ENCODE measurements at regions not wholly inside any gene's neighbourhood (a gene's known extent, or its start where the extent isn't known, plus 50 kb on each side); places are given as distances from the start of the nearest gene placed in this dataset.
"Not testable (repeated sequence)": the region's sequence is repeated elsewhere in the genome, so short reads cannot be mapped to it uniquely, and the experiment has no call there.

- ATAC-seq; H2AFZ ChIP-seq; H3K4me1 ChIP-seq (ENCODE audit: insufficient read depth); H3K4me3 ChIP-seq; H3K27me3 Mint-ChIP-seq (ENCODE audit: insufficient read depth, low read depth, poor library complexity); H3K36me3 ChIP-seq (ENCODE audit: insufficient read depth); H3K79me2 ChIP-seq (replicated peaks; ENCODE audit: insufficient read depth); H3K9me2 ChIP-seq (ENCODE audit: insufficient read depth); H3K27me3 ChIP-seq (ENCODE audit: insufficient read depth); H3K4me1 Mint-ChIP-seq; H3K4me2 ChIP-seq; H3K27ac Mint-ChIP-seq; H4K20me1 ChIP-seq (replicated peaks; ENCODE audit: insufficient read depth); H3K4me3 Mint-ChIP-seq; H3K27ac ChIP-seq (ENCODE audit: low read depth); H3F3A ChIP-seq (replicated peaks; ENCODE audit: low read depth): not testable (repeated sequence)
- H3K36me3 Mint-ChIP-seq (ENCODE audit: low read depth): peaks cover 14% of the 10 kb centered on the region; the same call in 2 of the 3 replicates
- H3K9me3 Mint-ChIP-seq: peaks cover 77% of the 10 kb centered on the region
- peak; percentile 26 for DNase-seq (ENCODE audit: low spot score)
- TF ChIP-seq, protein P1, sequence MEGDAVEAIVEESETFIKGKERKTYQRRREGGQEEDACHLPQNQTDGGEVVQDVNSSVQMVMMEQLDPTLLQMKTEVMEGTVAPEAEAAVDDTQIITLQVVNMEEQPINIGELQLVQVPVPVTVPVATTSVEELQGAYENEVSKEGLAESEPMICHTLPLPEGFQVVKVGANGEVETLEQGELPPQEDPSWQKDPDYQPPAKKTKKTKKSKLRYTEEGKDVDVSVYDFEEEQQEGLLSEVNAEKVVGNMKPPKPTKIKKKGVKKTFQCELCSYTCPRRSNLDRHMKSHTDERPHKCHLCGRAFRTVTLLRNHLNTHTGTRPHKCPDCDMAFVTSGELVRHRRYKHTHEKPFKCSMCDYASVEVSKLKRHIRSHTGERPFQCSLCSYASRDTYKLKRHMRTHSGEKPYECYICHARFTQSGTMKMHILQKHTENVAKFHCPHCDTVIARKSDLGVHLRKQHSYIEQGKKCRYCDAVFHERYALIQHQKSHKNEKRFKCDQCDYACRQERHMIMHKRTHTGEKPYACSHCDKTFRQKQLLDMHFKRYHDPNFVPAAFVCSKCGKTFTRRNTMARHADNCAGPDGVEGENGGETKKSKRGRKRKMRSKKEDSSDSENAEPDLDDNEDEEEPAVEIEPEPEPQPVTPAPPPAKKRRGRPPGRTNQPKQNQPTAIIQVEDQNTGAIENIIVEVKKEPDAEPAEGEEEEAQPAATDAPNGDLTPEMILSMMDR (conservative IDR thresholded peaks at IDR 0.05; ENCODE audit: low read depth in 2 of 2): peak in 1 of 2 experiments; percentile 35; a peak in 3 of 4 replicates
These were observed 271.8 kb downstream of the ZNF37A start for GRCh38 chr10:38365917-38366316.

DNA sequence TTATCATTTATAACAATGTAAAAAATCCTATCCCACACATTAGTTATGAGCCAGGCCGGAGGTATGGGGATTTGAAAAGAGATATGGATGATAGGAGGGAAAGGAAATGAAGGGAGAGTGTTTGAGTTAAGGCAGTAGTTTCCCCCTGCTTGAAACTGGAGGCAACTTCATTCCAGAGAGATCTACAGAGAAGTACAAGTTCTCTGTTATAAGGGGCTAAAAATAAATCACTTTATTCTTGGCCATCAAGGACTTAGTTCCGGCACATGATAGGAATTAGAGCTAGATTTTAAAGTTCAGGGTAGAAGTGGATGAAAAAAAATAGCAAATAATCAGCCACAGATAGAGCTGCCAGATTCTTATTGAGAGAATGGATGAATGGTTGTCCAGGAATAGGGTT, 289.7 kb downstream of the ZNF37A start:
- not testable (repeated sequence) for H3K9me2 ChIP-seq (ENCODE audit: insufficient read depth); H3K4me2 ChIP-seq; H3K27me3 Mint-ChIP-seq (ENCODE audit: insufficient read depth, low read depth, poor library complexity); ATAC-seq; H3K27me3 ChIP-seq (ENCODE audit: insufficient read depth); H3K4me3 ChIP-seq; H3K4me1 ChIP-seq (ENCODE audit: insufficient read depth); H2AFZ ChIP-seq; H3K36me3 ChIP-seq (ENCODE audit: insufficient read depth); H3K4me3 Mint-ChIP-seq; H3K79me2 ChIP-seq (replicated peaks; ENCODE audit: insufficient read depth); H3K27ac ChIP-seq (ENCODE audit: low read depth); H3K4me1 Mint-ChIP-seq; H4K20me1 ChIP-seq (replicated peaks; ENCODE audit: insufficient read depth); H3K27ac Mint-ChIP-seq; DNase-seq (ENCODE audit: low spot score); H3F3A ChIP-seq (replicated peaks; ENCODE audit: low read depth)
- Mint-ChIP-seq H3K36me3 (ENCODE audit: low read depth) (peaks cover 11% of the 10 kb centered on the region), H3K9me3 (peaks cover 82% of the 10 kb centered on the region)

- H3K4me1 Mint-ChIP-seq; H3K9me2 ChIP-seq (ENCODE audit: insufficient read depth); H3K36me3 Mint-ChIP-seq (ENCODE audit: low read depth); H3K27me3 ChIP-seq (ENCODE audit: insufficient read depth); ATAC-seq; H3K4me3 Mint-ChIP-seq; DNase-seq (ENCODE audit: low spot score); H3K27me3 Mint-ChIP-seq (ENCODE audit: insufficient read depth, low read depth, poor library complexity); H3K27ac Mint-ChIP-seq; H4K20me1 ChIP-seq (replicated peaks; ENCODE audit: insufficient read depth); H3K4me3 ChIP-seq; H3K79me2 ChIP-seq (replicated peaks; ENCODE audit: insufficient read depth); H3K4me1 ChIP-seq (ENCODE audit: insufficient read depth); H3F3A ChIP-seq (replicated peaks; ENCODE audit: low read depth); H3K27ac ChIP-seq (ENCODE audit: low read depth); H3K4me2 ChIP-seq; H3K36me3 ChIP-seq (ENCODE audit: insufficient read depth); H2AFZ ChIP-seq: not testable (repeated sequence)
- H3K9me3 Mint-ChIP-seq: peaks cover 79% of the 10 kb centered on the region
These were observed 292.7 kb downstream of the ZNF37A start for GRCh38 chr10:38386869-38387268.

GRCh38 chr10:38390725-38391124, 296.6 kb downstream of the ZNF37A start:
- H3K27me3 ChIP-seq (ENCODE audit: insufficient read depth); ATAC-seq; H3K4me3 ChIP-seq; H3K27me3 Mint-ChIP-seq (ENCODE audit: insufficient read depth, low read depth, poor library complexity); H3K9me2 ChIP-seq (ENCODE audit: insufficient read depth); H3K27ac ChIP-seq (ENCODE audit: low read depth); H3F3A ChIP-seq (replicated peaks; ENCODE audit: low read depth); H3K4me3 Mint-ChIP-seq; H3K36me3 Mint-ChIP-seq (ENCODE audit: low read depth); DNase-seq (ENCODE audit: low spot score); H4K20me1 ChIP-seq (replicated peaks; ENCODE audit: insufficient read depth); H3K4me1 ChIP-seq (ENCODE audit: insufficient read depth); H3K4me2 ChIP-seq; H2AFZ ChIP-seq; H3K4me1 Mint-ChIP-seq; H3K27ac Mint-ChIP-seq; H3K36me3 ChIP-seq (ENCODE audit: insufficient read depth); H3K79me2 ChIP-seq (replicated peaks; ENCODE audit: insufficient read depth): not testable (repeated sequence)
- H3K9me3 Mint-ChIP-seq: peaks cover 52% of the 10 kb centered on the region

- not testable (repeated sequence) for H3K27ac Mint-ChIP-seq; H3K4me2 ChIP-seq; H3K9me2 ChIP-seq (ENCODE audit: insufficient read depth); H3K4me1 Mint-ChIP-seq; H3K36me3 Mint-ChIP-seq (ENCODE audit: low read depth); H3K4me1 ChIP-seq (ENCODE audit: insufficient read depth); H3K4me3 ChIP-seq; H3K79me2 ChIP-seq (replicated peaks; ENCODE audit: insufficient read depth); H3K4me3 Mint-ChIP-seq; H3K27me3 Mint-ChIP-seq (ENCODE audit: insufficient read depth, low read depth, poor library complexity); H2AFZ ChIP-seq; H3K27me3 ChIP-seq (ENCODE audit: insufficient read depth); H3K36me3 ChIP-seq (ENCODE audit: insufficient read depth); H3F3A ChIP-seq (replicated peaks; ENCODE audit: low read depth); H3K27ac ChIP-seq (ENCODE audit: low read depth); ATAC-seq; DNase-seq (ENCODE audit: low spot score); H4K20me1 ChIP-seq (replicated peaks; ENCODE audit: insufficient read depth)
- peaks cover 39% of the 10 kb centered on the region for H3K9me3 Mint-ChIP-seq
These were observed 301.3 kb downstream of the ZNF37A start for GRCh38 chr10:38395465-38395864.

GRCh38 chr10:38396178-38396954, 302.2 kb downstream of the ZNF37A start:
- H3K36me3 Mint-ChIP-seq (ENCODE audit: low read depth); DNase-seq (ENCODE audit: low spot score); H3K27me3 ChIP-seq (ENCODE audit: insufficient read depth); H4K20me1 ChIP-seq (replicated peaks; ENCODE audit: insufficient read depth); H3K4me3 ChIP-seq; ATAC-seq; H3K27me3 Mint-ChIP-seq (ENCODE audit: insufficient read depth, low read depth, poor library complexity); H3K79me2 ChIP-seq (replicated peaks; ENCODE audit: insufficient read depth); H2AFZ ChIP-seq; H3F3A ChIP-seq (replicated peaks; ENCODE audit: low read depth); H3K4me1 Mint-ChIP-seq; H3K27ac ChIP-seq (ENCODE audit: low read depth); H3K9me2 ChIP-seq (ENCODE audit: insufficient read depth); H3K4me3 Mint-ChIP-seq; H3K4me2 ChIP-seq; H3K27ac Mint-ChIP-seq; H3K4me1 ChIP-seq (ENCODE audit: insufficient read depth); H3K36me3 ChIP-seq (ENCODE audit: insufficient read depth): not testable (repeated sequence)
- peaks cover 37% of the 10 kb centered on the region for H3K9me3 Mint-ChIP-seq
